ENCODE measurements at regions not wholly inside any gene's neighbourhood (a gene's known extent, or its start where the extent isn't known, plus 50 kb on each side); places are given as distances from the start of the nearest gene placed in this dataset.

- no peak for TF ChIP-seq EZH2 (IDR thresholded peaks at IDR 0.05)
- TF ChIP-seq POLR2AphosphoS5 (IDR thresholded peaks at IDR 0.05; ENCODE audit: borderline replicate concordance, low read depth, low read length), result no peak
These were observed 864.8 kb upstream of the AUTS2 start for GRCh38 chr7:68733219-68734153.
